CD14-positive monocyte (primary cell): ENCODE measurements at regions not wholly inside any gene's neighbourhood (a gene's known extent, or its start where the extent isn't known, plus 50 kb on each side); places are given as distances from the start of the nearest gene placed in this dataset.

ENCODE experiments used
- DNase-seq, 3 donors: peaks; one replicate each; pipeline ENCODE4 v3.0.0-alpha.2; 2011 to 2022
- H2AFZ ChIP-seq: 2 replicates; pipeline ENCODE4 v1.6.0; 2012; ENCODE audit warnings: mild to moderate bottlenecking, low read depth, low read length, inconsistent platforms; ENCODE audit not compliant: insufficient read depth, poor library complexity, severe bottlenecking
- H3K27ac ChIP-seq, 2 donors: 1 replicate in 1 of 2; 2 replicates in 1 of 2; pipeline ENCODE4 v1.5.1; 2012 to 2013; ENCODE audit warnings: low read length in 2 of 2, control low read depth in 1 of 2, inconsistent platforms in 1 of 2, low read depth in 1 of 2, mild to moderate bottlenecking in 1 of 2
- H3K27me3 ChIP-seq, 2 donors: one replicate each; pipeline versions ENCODE4 v1.6.0 to v1.6.1; 2011 to 2013; ENCODE audit warnings: low read length in 2 of 2; ENCODE audit not compliant: control insufficient read depth in 2 of 2, insufficient read depth in 2 of 2
- H3K36me3 ChIP-seq, 2 donors: replicated peaks in 1 of 2; 1 replicate in 1 of 2; 2 replicates in 1 of 2; pipeline versions ENCODE4 v1.5.1 to v1.6.1; 2012 to 2013; ENCODE audit warnings: low read length in 2 of 2, control low read depth in 1 of 2, inconsistent platforms in 1 of 2, mild to moderate bottlenecking in 1 of 2; ENCODE audit not compliant: insufficient read depth in 2 of 2, control insufficient read depth in 1 of 2
- H3K4me1 ChIP-seq, 2 donors: 1 replicate in 1 of 2; 2 replicates in 1 of 2; pipeline versions ENCODE4 v1.5.1 to v1.6.1; 2012 to 2013; ENCODE audit warnings: low read length in 2 of 2, control low read depth in 1 of 2, inconsistent platforms in 1 of 2, mild to moderate bottlenecking in 1 of 2, moderate library complexity in 1 of 2; ENCODE audit not compliant: insufficient read depth in 2 of 2, control insufficient read depth in 1 of 2
- H3K4me2 ChIP-seq: replicated peaks from 2 replicates; pipeline ENCODE3; 2012; ENCODE audit warnings: low read length, moderate library complexity, mild to moderate bottlenecking; ENCODE audit not compliant: poor library complexity, severe bottlenecking; ENCODE audit errors: extremely low read depth
- H3K4me3 ChIP-seq, 3 experiments: fragments of 200-600 bp in 1 of 3; sonication (generic) in 1 of 3; replicated peaks in 1 of 3; 1 replicate in 2 of 3; 2 replicates in 1 of 3; pipeline ENCODE4 v1.5.1; 2011 to 2013; ENCODE audit warnings: low read length in 3 of 3, mild to moderate bottlenecking in 3 of 3, control low read depth in 2 of 3, low read depth in 2 of 3, inconsistent platforms in 1 of 3, moderate library complexity in 1 of 3
- H3K79me2 ChIP-seq: 2 replicates; pipeline ENCODE4 v1.6.0; 2012; ENCODE audit warnings: mild to moderate bottlenecking, control low read depth, inconsistent platforms, low read length, moderate library complexity; ENCODE audit not compliant: insufficient read depth
- H3K9ac ChIP-seq: 2 replicates; pipeline ENCODE4 v1.6.0; 2017; ENCODE audit warnings: low read length, mild to moderate bottlenecking; ENCODE audit not compliant: insufficient read depth, poor library complexity, severe bottlenecking
- H3K9me3 ChIP-seq, 2 donors: replicated peaks in 1 of 2; 1 replicate in 1 of 2; 2 replicates in 1 of 2; pipeline versions ENCODE4 v1.5.1 to v1.6.1; 2012 to 2013; ENCODE audit warnings: low read length in 2 of 2, control low read depth in 1 of 2; ENCODE audit not compliant: control insufficient read depth in 1 of 2, insufficient read depth in 1 of 2
- H4K20me1 ChIP-seq: 2 replicates; pipeline ENCODE4 v1.6.0; 2012; ENCODE audit warnings: mild to moderate bottlenecking, low read length, control low read depth, moderate library complexity; ENCODE audit not compliant: insufficient read depth
- H3K27ac Mint-ChIP-seq, 7 donors: one replicate each; pipeline ENCODE4 v1.8.0; 2020; ENCODE audit warnings: mild to moderate bottlenecking in 7 of 7, mixed read lengths in 7 of 7, moderate library complexity in 6 of 7, inconsistent platforms in 2 of 7
- H3K27me3 Mint-ChIP-seq, 3 donors: one replicate each; pipeline ENCODE4 v1.8.0; 2021 to 2022; ENCODE audit warnings: low read depth in 3 of 3, mild to moderate bottlenecking in 3 of 3, mixed read lengths in 3 of 3, moderate library complexity in 3 of 3, inconsistent platforms in 1 of 3
- H3K36me3 Mint-ChIP-seq, 2 donors: one replicate each; pipeline ENCODE4 v1.8.0; 2020; ENCODE audit warnings: mixed read lengths in 2 of 2, inconsistent platforms in 1 of 2, mild to moderate bottlenecking in 1 of 2
- H3K4me1 Mint-ChIP-seq: one replicate; pipeline ENCODE4 v1.8.0; 2020; ENCODE audit warnings: mild to moderate bottlenecking, mixed read lengths
- H3K4me3 Mint-ChIP-seq, 2 donors: one replicate each; pipeline ENCODE4 v1.8.0; 2020; ENCODE audit warnings: mild to moderate bottlenecking in 2 of 2, mixed read lengths in 2 of 2, moderate library complexity in 1 of 2
- H3K9me3 Mint-ChIP-seq, 7 donors: one replicate each; pipeline ENCODE4 v1.8.0; 2020 to 2022; ENCODE audit warnings: mixed read lengths in 7 of 7, mild to moderate bottlenecking in 6 of 7, moderate library complexity in 6 of 7, inconsistent platforms in 2 of 7
- CTCF ChIP-seq: fragments of 200-600 bp; IDR thresholded peaks from one replicate; pipeline ENCODE4 v1.8.0; 2022; ENCODE audit warnings: antibody characterized with exemption, mild to moderate bottlenecking
- WGBS: methylation state at CpG from one replicate; pipeline ENCODE4 v1.1.5; 2013; ENCODE audit warnings: missing lambda C conversion rate; ENCODE audit not compliant: insufficient coverage; 5-methylcytosine and 5-hydroxymethylcytosine counted together
- intact Hi-C, 2 donors: fragments of 100-400 bp; cut with micrococcal nuclease; formaldehyde crosslinking; loops; one replicate each; pipeline versions ENCODE4 v1.15.0 to v1.15.1; 2023

- H3K36me3 ChIP-seq: no peaks in the 10 kb centered on the region
- H3K9ac ChIP-seq: no peak overlapping the region
- no peak for TF ChIP-seq CTCF
- peaks cover 0 to 7% of the 10 kb centered on the region in 2 donors for H3K9me3 ChIP-seq
- H2AFZ ChIP-seq: no peak overlapping the region
- H3K9me3 Mint-ChIP-seq: peaks cover 0 to 12% (median 2%) of the 10 kb centered on the region in 7 donors
- no peak overlapping the region for H3K4me3 ChIP-seq
- DNase-seq: no peak
- H4K20me1 ChIP-seq: no peaks in the 10 kb centered on the region
- H3K27me3 Mint-ChIP-seq: no peaks in the 10 kb centered on the region
- H3K27ac ChIP-seq: no peak overlapping the region
- H3K4me3 Mint-ChIP-seq: no peak overlapping the region
- no peaks in the 10 kb centered on the region for H3K36me3 Mint-ChIP-seq
- no CpG with 5 or more reads among the region's 2 CpGs for WGBS
- no peaks in the 10 kb centered on the region for H3K4me1 Mint-ChIP-seq
- no peaks in the 10 kb centered on the region for H3K79me2 ChIP-seq
- H3K27me3 ChIP-seq: no peaks in the 10 kb centered on the region
- H3K27ac Mint-ChIP-seq: no peak overlapping the region
- H3K4me2 ChIP-seq: no peak overlapping the region
- intact Hi-C loops: no loop called here
- no peaks in the 10 kb centered on the region for H3K4me1 ChIP-seq
Measured at GRCh38 chr9:13597004-13597403, 317.5 kb upstream of the MPDZ start.

- no peak for TF ChIP-seq CTCF
Measured at GRCh38 chr9:13596383-13596970, 317.0 kb upstream of the MPDZ start.

More at GRCh38 chr9:13596383-13596970, 317.0 kb upstream of the MPDZ start:
- intact Hi-C loops: no loop called here
- Mint-ChIP-seq H3K4me3 (no peak overlapping the region), H3K4me1 (no peaks in the 10 kb centered on the region), H3K9me3 (peaks cover 0 to 12% (median 2%) of the 10 kb centered on the region in 7 donors), H3K27me3 (no peaks in the 10 kb centered on the region), H3K27ac (no peak overlapping the region), H3K36me3 (no peaks in the 10 kb centered on the region)
- Histone ChIP-seq H3K4me3 (no peak overlapping the region), H3K4me1 (no peaks in the 10 kb centered on the region), H2AFZ (no peak overlapping the region), H4K20me1 (no peaks in the 10 kb centered on the region), H3K79me2 (no peaks in the 10 kb centered on the region), H3K9me3 (peaks cover 0 to 7% of the 10 kb centered on the region in 2 donors), H3K36me3 (no peaks in the 10 kb centered on the region), H3K4me2 (no peak overlapping the region), H3K27me3 (no peaks in the 10 kb centered on the region), H3K9ac (no peak overlapping the region), H3K27ac (no peak overlapping the region)
- no peak for DNase-seq
- WGBS: 100% methylated on average over 3 of the region's 4 CpGs
